ENCODE measurements at regions not wholly inside any gene's neighbourhood (a gene's known extent, or its start where the extent isn't known, plus 50 kb on each side); places are given as distances from the start of the nearest gene placed in this dataset.

GRCh38 chr4:184575306-184575705, 73.9 kb downstream of the CASP3 start:
- CTCF ChIA-PET = no interaction called here

DNA sequence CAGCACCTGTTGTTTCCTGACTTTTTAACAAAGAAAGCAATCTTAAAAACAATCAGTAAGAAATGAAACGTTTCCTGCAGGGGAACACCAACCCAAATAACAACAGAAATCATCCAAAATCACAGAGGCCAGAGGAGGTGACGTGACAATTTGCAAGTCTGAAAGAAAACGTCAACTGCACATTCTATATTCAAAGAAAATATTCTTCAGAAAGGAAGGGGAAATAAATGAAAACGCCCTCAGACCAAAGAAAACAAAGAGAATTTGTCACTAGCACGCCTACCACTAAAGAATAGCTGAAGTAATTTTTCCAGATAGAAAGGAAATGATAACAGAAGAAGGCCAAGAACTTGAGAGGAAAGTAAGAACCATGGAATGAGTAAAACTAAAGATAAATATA, 74.4 kb downstream of the CASP3 start:
- Histone ChIP-seq H3K4me1 (ENCODE audit: control insufficient read depth, insufficient read depth, low read length) (no peaks in the 10 kb centered on the region), H3K9me3 (ENCODE audit: control insufficient read depth, insufficient read depth, low read depth, low read length) (no peaks in the 10 kb centered on the region), H3K27me3 (ENCODE audit: control insufficient read depth, insufficient read depth, low read length) (no peaks in the 10 kb centered on the region), H3K27ac (ENCODE audit: low read length) (no peak overlapping the region), H3K4me3 (ENCODE audit: low read depth in 2 of 2, low read length in 2 of 2) (no peak overlapping the region), H3K36me3 (ENCODE audit: control insufficient read depth, insufficient read depth, low read length) (no peaks in the 10 kb centered on the region)
- BruUV-seq (replicated peaks) = no TSS peak
- intact Hi-C loops (cut with micrococcal nuclease; ENCODE audit: unreplicated experiment) = no loop called here
- POLR2A ChIA-PET = no interaction called here
- ATAC-seq (no peak), DNase-seq (ENCODE audit: low read depth, low spot score) (no peak)
- no peak for TF ChIP-seq SIN3A (IDR thresholded peaks at IDR 0.05; ENCODE audit: borderline replicate concordance, insufficient read depth, low read depth, low read length)
- no peak for TF ChIP-seq TCF7L2 (IDR thresholded peaks at IDR 0.05; ENCODE audit: low read depth, low read length)
- TF ChIP-seq CTCF (IDR thresholded peaks at IDR 0.05) = no peak
- TF ChIP-seq, protein P1, sequence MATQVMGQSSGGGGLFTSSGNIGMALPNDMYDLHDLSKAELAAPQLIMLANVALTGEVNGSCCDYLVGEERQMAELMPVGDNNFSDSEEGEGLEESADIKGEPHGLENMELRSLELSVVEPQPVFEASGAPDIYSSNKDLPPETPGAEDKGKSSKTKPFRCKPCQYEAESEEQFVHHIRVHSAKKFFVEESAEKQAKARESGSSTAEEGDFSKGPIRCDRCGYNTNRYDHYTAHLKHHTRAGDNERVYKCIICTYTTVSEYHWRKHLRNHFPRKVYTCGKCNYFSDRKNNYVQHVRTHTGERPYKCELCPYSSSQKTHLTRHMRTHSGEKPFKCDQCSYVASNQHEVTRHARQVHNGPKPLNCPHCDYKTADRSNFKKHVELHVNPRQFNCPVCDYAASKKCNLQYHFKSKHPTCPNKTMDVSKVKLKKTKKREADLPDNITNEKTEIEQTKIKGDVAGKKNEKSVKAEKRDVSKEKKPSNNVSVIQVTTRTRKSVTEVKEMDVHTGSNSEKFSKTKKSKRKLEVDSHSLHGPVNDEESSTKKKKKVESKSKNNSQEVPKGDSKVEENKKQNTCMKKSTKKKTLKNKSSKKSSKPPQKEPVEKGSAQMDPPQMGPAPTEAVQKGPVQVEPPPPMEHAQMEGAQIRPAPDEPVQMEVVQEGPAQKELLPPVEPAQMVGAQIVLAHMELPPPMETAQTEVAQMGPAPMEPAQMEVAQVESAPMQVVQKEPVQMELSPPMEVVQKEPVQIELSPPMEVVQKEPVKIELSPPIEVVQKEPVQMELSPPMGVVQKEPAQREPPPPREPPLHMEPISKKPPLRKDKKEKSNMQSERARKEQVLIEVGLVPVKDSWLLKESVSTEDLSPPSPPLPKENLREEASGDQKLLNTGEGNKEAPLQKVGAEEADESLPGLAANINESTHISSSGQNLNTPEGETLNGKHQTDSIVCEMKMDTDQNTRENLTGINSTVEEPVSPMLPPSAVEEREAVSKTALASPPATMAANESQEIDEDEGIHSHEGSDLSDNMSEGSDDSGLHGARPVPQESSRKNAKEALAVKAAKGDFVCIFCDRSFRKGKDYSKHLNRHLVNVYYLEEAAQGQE (IDR thresholded peaks at IDR 0.05; ENCODE audit: insufficient read depth in 1 of 2, low read depth in 2 of 2, low read length in 1 of 2) = no peak
- CTCF ChIA-PET = no interaction called here
- in situ Hi-C loops (cut with HindIII; ENCODE audit: low pct_unique_long_range_greater_than_20kb, low sequenced_read_pairs) = no loop called here

More at GRCh38 chr4:184575306-184575705, 73.9 kb downstream of the CASP3 start:
- no peak for ATAC-seq
- in situ Hi-C loops (cut with HindIII; ENCODE audit: low pct_unique_long_range_greater_than_20kb, low sequenced_read_pairs) = no loop called here
- no peaks in the 10 kb centered on the region for H3K36me3 ChIP-seq (ENCODE audit: control insufficient read depth, insufficient read depth, low read length)
- H3K4me3 ChIP-seq (ENCODE audit: low read depth in 2 of 2, low read length in 2 of 2) = no peak overlapping the region
- no peaks in the 10 kb centered on the region for H3K27me3 ChIP-seq (ENCODE audit: control insufficient read depth, insufficient read depth, low read length)
- DNase-seq (ENCODE audit: low read depth, low spot score) = no peak
- POLR2A ChIA-PET = no interaction called here
- no TSS peak for BruUV-seq (replicated peaks)
- H3K9me3 ChIP-seq (ENCODE audit: control insufficient read depth, insufficient read depth, low read depth, low read length) = no peaks in the 10 kb centered on the region
- no peaks in the 10 kb centered on the region for H3K4me1 ChIP-seq (ENCODE audit: control insufficient read depth, insufficient read depth, low read length)
- intact Hi-C loops (cut with micrococcal nuclease; ENCODE audit: unreplicated experiment) = no loop called here
- TF ChIP-seq SIN3A (IDR thresholded peaks at IDR 0.05; ENCODE audit: borderline replicate concordance, insufficient read depth, low read depth, low read length) (no peak), CTCF (IDR thresholded peaks at IDR 0.05) (no peak), TCF7L2 (IDR thresholded peaks at IDR 0.05; ENCODE audit: low read depth, low read length) (no peak), POLR2AphosphoS5 (IDR thresholded peaks at IDR 0.05; ENCODE audit: low read depth, low read length) (no peak)
- TF ChIP-seq, protein P1 (IDR thresholded peaks at IDR 0.05; ENCODE audit: insufficient read depth in 1 of 2, low read depth in 2 of 2, low read length in 1 of 2) = no peak
- no peak overlapping the region for H3K27ac ChIP-seq (ENCODE audit: low read length)

Data from Panc1 (cell line).